OCI-LY1 (cell line): ENCODE measurements at regions not wholly inside any gene's neighbourhood (a gene's known extent, or its start where the extent isn't known, plus 50 kb on each side); places are given as distances from the start of the nearest gene placed in this dataset.

Experiments used
- EZH2 ChIP-seq: fragments of 200-600 bp; sonication (generic), shearing (Covaris generic); IDR thresholded peaks from 2 replicates; pipeline ENCODE4 v1.8.0; 2017; ENCODE audit warnings: borderline replicate concordance, mixed run types, mild to moderate bottlenecking, antibody characterized with exemption, low read length, moderate library complexity, mixed read lengths
- TF ChIP-seq, protein P1 (sequence below): fragments of 200-600 bp; sonication (generic), shearing (Covaris generic); IDR thresholded peaks from 2 replicates; pipeline ENCODE4 v1.5.1; 2017; ENCODE audit warnings: mild to moderate bottlenecking, antibody characterized with exemption, low read length, moderate library complexity, mixed read lengths

DNA sequence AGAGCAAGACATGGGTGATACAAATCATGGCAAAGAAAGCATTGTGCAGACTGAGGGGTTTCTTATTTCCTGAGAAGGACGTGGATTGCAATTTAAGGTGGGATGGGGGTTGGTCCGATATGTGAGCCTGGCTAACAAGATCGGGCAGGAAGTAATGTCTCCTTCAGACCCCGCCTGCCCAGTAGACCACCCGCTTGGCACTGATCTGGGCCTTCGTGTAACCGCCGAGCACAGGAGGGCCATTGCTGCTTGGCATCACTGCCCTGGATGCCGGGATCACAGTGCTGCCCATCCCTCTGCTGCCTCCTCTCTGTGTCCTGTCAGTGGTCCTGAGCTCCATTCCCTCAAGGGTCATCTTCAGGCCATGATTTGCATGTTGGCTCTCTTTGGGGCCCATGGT lies 214.6 kb upstream of the ZNF32 start:
- TF ChIP-seq, protein P1, sequence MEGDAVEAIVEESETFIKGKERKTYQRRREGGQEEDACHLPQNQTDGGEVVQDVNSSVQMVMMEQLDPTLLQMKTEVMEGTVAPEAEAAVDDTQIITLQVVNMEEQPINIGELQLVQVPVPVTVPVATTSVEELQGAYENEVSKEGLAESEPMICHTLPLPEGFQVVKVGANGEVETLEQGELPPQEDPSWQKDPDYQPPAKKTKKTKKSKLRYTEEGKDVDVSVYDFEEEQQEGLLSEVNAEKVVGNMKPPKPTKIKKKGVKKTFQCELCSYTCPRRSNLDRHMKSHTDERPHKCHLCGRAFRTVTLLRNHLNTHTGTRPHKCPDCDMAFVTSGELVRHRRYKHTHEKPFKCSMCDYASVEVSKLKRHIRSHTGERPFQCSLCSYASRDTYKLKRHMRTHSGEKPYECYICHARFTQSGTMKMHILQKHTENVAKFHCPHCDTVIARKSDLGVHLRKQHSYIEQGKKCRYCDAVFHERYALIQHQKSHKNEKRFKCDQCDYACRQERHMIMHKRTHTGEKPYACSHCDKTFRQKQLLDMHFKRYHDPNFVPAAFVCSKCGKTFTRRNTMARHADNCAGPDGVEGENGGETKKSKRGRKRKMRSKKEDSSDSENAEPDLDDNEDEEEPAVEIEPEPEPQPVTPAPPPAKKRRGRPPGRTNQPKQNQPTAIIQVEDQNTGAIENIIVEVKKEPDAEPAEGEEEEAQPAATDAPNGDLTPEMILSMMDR = no peak
- TF ChIP-seq EZH2 = no peak
